RWPE2 (cell line): ENCODE measurements at regions not wholly inside any gene's neighbourhood (a gene's known extent, or its start where the extent isn't known, plus 50 kb on each side); places are given as distances from the start of the nearest gene placed in this dataset.

Experiments used
- ATAC-seq: fragments of 200-7000 bp; cut with Tn5 transposase; 3 replicates; pipeline ENCODE4 v1.9.1; 2021; ENCODE audit warnings: low read depth
- DNase-seq: peaks from one replicate; pipeline ENCODE4 v3.0.0-alpha.2; 2020; ENCODE audit warnings: low spot score
- H3K27ac ChIP-seq: fragments of 450-650 bp; 2 replicates; pipeline ENCODE4 v1.5.1; 2017; ENCODE audit warnings: mild to moderate bottlenecking; ENCODE audit not compliant: poor library complexity, severe bottlenecking
- H3K27me3 ChIP-seq: fragments of 250-450 bp; sonication (Bioruptor Pico); 2 replicates; pipeline ENCODE4 v1.5.1; 2021; ENCODE audit warnings: mild to moderate bottlenecking, moderate library complexity; ENCODE audit not compliant: insufficient read depth, poor library complexity, severe bottlenecking
- H3K36me3 ChIP-seq: fragments of 250-450 bp; sonication (Bioruptor Pico); 2 replicates; pipeline ENCODE4 v1.5.1; 2020; ENCODE audit warnings: low read depth, mild to moderate bottlenecking, moderate library complexity
- H3K4me1 ChIP-seq: fragments of 250-450 bp; sonication (Bioruptor Pico); 2 replicates; pipeline ENCODE4 v1.5.1; 2021; ENCODE audit warnings: mild to moderate bottlenecking, moderate library complexity; ENCODE audit not compliant: insufficient read depth, poor library complexity, severe bottlenecking
- H3K4me3 ChIP-seq: fragments of 250-450 bp; sonication (Bioruptor Pico); 2 replicates; pipeline ENCODE4 v1.5.1; 2021; ENCODE audit warnings: mild to moderate bottlenecking, moderate library complexity; ENCODE audit not compliant: severe bottlenecking
- H3K9me3 ChIP-seq: fragments of 250-450 bp; sonication (Bioruptor Pico); 2 replicates; pipeline ENCODE4 v1.5.1; 2021; ENCODE audit warnings: mild to moderate bottlenecking, moderate library complexity; ENCODE audit not compliant: severe bottlenecking
- CTCF ChIP-seq: fragments of 450-650 bp; IDR thresholded peaks from one replicate; pipeline ENCODE4 v1.5.1; 2017; ENCODE audit warnings: mild to moderate bottlenecking, moderate library complexity; ENCODE audit not compliant: poor library complexity, severe bottlenecking

GRCh38 chr13:111602874-111603273 lies 282.4 kb downstream of the TEX29 start:
- peaks cover 4% of the 10 kb centered on the region for H3K27me3 ChIP-seq
- DNase-seq (no peak), ATAC-seq (no peak)
- TF ChIP-seq CTCF = no peak
- H3K27ac ChIP-seq = no peak overlapping the region
- no peaks in the 10 kb centered on the region for H3K36me3 ChIP-seq
- no peaks in the 10 kb centered on the region for H3K4me1 ChIP-seq
- no peaks in the 10 kb centered on the region for H3K9me3 ChIP-seq
- H3K4me3 ChIP-seq = no peak overlapping the region

DNA sequence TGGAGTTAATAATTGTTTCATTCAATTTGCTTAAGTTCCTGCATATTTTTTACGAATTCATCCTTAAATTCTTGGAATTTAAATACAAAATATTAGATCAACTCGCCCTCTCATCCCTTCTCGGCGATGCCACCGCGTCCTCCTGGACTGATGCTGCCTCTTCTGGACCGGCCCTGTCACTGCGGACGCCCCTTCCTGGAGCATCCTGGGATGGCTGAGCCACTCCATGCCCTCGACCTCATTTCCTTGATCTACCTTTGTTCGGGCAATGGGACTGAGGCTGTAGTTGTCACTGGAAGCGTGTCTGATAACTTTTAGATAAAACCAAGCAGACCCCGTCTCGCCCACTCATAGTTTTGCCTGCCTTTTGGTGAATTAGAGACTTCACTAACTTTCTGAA lies 283.7 kb downstream of the TEX29 start:
- no peak overlapping the region for H3K27ac ChIP-seq
- no peak for ATAC-seq
- DNase-seq = no peak
- H3K4me1 ChIP-seq = no peaks in the 10 kb centered on the region
- H3K27me3 ChIP-seq = peaks cover 4% of the 10 kb centered on the region
- no peaks in the 10 kb centered on the region for H3K36me3 ChIP-seq
- no peak overlapping the region for H3K4me3 ChIP-seq
- H3K9me3 ChIP-seq = no peaks in the 10 kb centered on the region
- no peak for TF ChIP-seq CTCF

GRCh38 chr13:111608556-111608955 lies 288.1 kb downstream of the TEX29 start:
- no peak for ATAC-seq
- no peaks in the 10 kb centered on the region for H3K36me3 ChIP-seq
- TF ChIP-seq CTCF = no peak
- no peaks in the 10 kb centered on the region for H3K9me3 ChIP-seq
- H3K4me3 ChIP-seq = no peak overlapping the region
- H3K27me3 ChIP-seq = no peaks in the 10 kb centered on the region
- no peak for DNase-seq
- no peaks in the 10 kb centered on the region for H3K4me1 ChIP-seq
- no peak overlapping the region for H3K27ac ChIP-seq

DNA sequence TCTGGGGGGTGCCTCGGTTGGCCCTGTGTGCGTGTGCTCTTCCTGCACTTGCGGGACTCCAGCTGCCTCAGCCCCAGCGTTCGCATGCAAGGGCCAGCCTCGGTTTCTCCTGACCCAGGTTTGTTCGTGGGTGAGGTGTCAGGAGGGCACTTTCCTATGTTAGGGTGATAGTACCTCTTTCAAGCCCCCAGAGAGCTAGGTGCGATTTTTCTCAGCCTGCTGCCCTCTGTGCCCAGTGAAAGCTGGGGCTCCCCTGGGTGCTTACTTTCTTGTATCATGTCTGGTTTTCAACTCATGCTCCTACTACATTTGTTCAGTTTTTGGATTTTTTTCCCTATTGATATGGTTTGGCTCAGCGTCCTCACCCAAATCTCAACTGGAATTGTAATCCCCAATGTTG lies 289.2 kb downstream of the TEX29 start:
- Histone ChIP-seq H3K27ac (no peak overlapping the region), H3K4me3 (no peak overlapping the region), H3K36me3 (no peaks in the 10 kb centered on the region), H3K9me3 (no peaks in the 10 kb centered on the region), H3K27me3 (no peaks in the 10 kb centered on the region), H3K4me1 (no peaks in the 10 kb centered on the region)
- DNase-seq (no peak), ATAC-seq (no peak)
- no peak for TF ChIP-seq CTCF

DNA sequence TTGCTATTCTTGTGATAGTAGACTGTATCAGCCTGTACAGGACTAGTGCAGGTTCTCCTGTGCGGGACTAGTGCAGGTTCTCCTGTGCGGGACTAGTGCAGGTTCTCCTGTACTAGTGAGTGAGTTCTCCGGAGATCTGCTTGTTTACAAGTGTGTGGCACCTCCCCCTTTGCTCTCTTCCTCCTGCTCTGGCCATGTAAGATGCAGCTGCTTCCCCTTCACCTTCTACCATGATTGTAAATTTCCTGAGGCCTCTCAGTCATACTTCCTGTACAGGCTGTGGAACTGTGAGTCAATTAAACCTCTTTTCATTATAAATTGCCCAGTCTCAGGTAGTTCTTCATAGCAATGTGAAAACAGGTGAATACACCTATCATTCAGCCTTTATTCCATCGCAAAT lies 289.6 kb downstream of the TEX29 start:
- Histone ChIP-seq H3K9me3 (no peaks in the 10 kb centered on the region), H3K36me3 (no peaks in the 10 kb centered on the region), H3K27ac (no peak overlapping the region), H3K27me3 (no peaks in the 10 kb centered on the region), H3K4me3 (no peak overlapping the region), H3K4me1 (no peaks in the 10 kb centered on the region)
- DNase-seq (no peak), ATAC-seq (no peak)
- no peak for TF ChIP-seq CTCF
